Stimulated activated CD8-positive, alpha-beta memory T cell treated with anti-CD3 and anti-CD28 coated beads, Interleukin-12 subunit alpha, Interleukin-12 subunit beta, amount 100 ng/mL, for 24 hours (primary cell): ENCODE measurements at regions not wholly inside any gene's neighbourhood (a gene's known extent, or its start where the extent isn't known, plus 50 kb on each side); places are given as distances from the start of the nearest gene placed in this dataset.
"Not testable (repeated sequence)": the region's sequence is repeated elsewhere in the genome, so short reads cannot be mapped to it uniquely, and the experiment has no call there.

Experiments
- DNase-seq: peaks from one replicate; pipeline ENCODE4 v3.0.0-alpha.2; 2020; ENCODE audit errors: extremely low read depth

DNA sequence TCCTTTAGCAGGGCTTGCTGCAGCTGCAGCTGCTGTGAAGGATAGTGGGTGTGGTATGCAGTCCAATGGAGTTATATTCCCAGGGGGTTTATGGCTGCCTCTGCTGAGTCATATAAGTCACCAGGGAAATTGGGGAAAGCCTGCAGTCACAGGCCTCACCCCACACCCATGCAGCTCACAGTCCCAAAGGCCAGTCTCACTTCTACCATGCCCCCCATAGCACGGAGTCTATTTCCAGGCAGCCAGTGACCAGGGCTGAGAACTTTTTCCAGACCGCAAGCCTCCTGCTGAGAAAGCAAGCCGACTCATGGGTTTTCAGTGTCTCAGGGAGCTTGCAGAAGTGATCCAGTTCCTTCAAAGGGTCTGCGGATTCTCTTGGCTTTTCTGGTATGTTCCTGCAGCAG lies 322.4 kb upstream of the CLEC14A start:
- DNase-seq: no peak

- DNase-seq: no peak
These were observed 311.8 kb upstream of the CLEC14A start for GRCh38 chr14:38567703-38568102.

- DNase-seq: no peak
These were observed 305.8 kb upstream of the CLEC14A start for GRCh38 chr14:38561657-38562056.

DNA sequence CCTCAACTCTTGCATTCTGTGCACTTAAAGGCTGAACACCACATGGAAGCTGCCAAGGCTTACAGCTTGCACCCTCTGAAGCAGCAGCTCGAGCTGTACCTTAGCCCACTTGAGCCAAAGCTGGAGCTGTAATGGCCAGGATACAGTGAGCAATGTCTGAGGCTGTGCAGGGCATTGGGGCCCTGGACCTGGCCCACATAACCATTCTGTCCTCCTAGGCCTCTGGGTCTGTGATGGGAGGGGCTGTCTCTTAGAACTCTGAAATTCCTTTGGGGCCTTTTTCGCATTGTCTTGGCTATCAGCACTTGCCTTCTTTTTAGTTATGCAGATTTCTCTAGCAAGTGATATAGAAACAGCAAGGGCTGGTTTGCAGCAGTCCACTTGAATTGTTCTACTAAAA lies 303.8 kb upstream of the CLEC14A start:
- no peak for DNase-seq

DNA sequence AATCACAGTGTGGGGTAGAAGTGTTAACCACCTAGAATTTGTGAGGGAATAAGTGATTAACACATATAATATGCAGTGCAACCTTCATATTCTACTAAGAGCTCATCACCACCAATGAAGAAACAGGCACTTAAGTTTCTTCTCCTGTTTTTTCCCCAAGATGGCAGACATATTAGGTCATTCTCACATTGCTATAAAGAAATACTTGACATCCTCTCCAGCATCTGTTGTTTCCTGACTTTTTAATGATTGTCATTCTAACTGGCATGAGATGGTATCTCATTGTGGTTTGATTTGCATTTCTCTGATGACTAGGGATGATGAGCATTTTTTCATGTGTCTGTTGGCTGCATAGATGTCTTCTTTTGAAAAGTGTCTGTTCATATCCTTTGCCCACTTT lies 301.5 kb upstream of the CLEC14A start:
- not testable (repeated sequence) for DNase-seq

- DNase-seq: no peak
These were observed 300.4 kb upstream of the CLEC14A start for GRCh38 chr14:38556252-38556651.

DNA sequence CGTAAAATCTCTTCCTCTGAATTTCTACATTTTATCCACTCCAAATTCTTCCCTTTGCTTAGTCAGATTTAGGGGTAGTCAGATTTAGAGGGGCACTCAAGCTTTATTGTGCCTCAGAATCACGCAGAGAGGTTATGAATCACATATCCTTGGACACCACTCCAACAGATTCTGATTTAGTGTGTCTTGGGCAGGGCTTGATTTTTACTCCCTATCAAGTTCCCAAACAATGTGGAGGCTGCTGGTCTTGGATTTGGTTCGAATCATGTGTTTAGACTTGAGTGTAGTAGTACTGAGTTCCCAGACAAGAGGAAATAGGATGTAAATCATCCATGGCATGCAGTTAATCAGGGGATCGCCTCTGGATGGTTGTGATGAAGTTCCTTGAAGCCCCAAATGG lies 298.1 kb upstream of the CLEC14A start:
- no peak for DNase-seq

GRCh38 chr14:38553586-38553985 lies 297.7 kb upstream of the CLEC14A start:
- DNase-seq: no peak

DNA sequence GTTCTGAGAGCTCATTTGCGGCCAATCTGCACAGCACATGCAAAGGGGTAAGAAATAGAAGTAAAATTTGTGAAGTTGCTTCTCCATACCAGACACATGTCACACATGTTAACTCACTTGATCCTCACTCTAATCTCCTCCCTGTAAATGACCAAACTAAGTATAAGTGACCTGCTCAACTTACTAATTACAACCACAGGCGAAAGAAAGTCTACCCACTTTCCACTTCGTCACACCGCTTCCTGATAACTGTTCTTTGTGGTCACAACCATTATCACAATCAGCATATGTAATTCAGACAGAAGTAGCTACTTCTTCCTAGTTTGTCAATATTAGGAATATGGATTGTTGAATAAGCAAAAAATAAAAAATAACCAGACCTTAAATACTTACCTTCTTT lies 293.7 kb upstream of the CLEC14A start:
- DNase-seq: no peak

DNA sequence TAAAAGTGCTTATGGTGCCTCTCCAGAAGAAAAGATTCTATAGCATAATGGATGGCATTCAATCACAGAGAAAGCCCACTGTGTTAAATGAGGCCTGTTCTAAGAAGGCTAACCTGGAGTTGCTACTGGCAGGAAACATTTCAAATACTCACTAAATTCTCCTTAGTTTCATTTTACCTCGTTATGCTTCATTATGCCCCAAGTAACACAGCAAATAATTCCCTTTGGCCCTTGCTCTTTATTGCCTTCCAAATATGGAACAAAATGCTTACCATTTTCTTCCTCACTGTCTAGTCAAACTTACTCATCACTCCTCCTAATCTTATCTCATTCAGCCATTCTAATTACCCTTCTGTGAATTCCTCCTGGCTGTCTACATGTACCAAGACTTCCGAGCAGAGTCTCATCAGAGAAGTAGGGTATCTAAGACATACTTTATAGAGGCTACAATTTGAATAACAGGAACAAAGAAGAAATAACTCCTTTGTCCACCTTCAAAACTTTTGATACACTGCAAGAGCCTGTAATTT lies 292.1 kb upstream of the CLEC14A start:
- DNase-seq: no peak

- no peak for DNase-seq
These were observed 291.1 kb upstream of the CLEC14A start for GRCh38 chr14:38546932-38547551.

GRCh38 chr14:38544776-38545175 lies 288.9 kb upstream of the CLEC14A start:
- no peak for DNase-seq

GRCh38 chr14:38543851-38544250 lies 288.0 kb upstream of the CLEC14A start:
- DNase-seq: not testable (repeated sequence)

DNA sequence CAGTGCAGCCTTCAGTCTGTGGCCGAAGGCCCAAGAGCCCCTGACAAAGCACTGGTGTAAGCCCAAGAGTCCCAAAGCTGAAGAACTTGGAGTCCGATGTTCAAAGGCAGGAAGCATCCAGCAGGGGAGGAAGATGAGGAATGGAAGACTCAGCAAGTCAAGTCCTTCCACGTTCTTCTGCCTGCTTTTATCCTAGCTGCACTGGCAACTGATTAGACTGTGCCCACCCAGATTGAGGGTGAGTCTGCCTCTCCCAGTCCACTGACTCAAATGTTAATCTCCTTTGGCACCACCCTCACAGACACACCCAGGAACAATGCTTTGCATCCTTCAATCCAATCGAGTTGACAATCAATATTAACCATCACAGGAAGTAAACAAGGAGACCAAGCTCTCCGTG lies 282.2 kb upstream of the CLEC14A start:
- DNase-seq: not testable (repeated sequence)

DNA sequence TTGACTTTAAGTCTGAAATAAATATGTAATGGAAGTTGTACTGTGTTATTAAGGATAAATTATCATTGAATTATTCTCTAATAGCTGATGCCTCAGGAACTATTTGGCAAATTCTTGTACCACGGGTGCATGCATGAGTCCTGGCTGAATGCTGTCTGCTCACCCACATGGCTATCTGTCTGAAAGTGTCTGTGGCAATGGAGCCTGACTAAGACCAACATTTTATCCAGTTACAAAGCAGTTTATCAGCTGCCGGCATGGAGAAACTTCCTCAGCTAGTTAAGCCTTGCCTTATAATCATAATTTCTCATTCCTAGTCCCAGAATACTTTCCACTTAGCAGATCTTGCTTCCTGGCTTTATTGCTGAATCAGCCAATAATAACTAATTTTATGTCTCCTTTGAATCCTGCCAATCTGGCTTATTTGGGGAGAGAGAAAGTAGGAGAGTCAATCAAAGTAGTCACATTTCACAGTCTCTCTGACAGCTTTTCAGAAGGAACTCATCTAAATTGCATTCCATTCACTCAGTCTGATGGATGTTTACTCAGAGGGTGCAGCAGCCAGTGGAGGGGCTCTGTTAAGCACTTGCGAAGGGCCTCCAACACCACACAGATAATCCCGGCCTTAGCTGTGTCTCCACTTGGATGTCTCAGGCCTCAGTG lies 280.6 kb upstream of the CLEC14A start:
- DNase-seq: no peak

- no peak for DNase-seq
These were observed 272.7 kb upstream of the CLEC14A start for GRCh38 chr14:38528582-38528981.

DNA sequence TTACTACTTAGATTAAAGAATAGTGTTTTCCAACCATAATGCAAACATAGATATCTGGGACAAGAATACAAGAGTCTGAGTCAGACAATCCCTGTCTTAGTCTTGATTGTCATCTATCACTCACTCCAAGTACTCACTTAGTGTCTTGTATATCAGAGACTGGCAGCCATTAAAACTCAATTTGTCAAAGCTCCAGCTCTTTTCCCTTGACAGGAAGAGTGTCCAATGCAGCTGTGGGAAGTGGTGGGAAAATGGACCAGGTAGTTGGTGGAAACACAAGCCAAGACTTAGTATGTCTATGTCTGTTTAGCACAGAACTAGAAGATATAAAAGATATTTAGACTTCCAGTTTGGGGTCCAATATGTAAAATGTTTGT lies 271.6 kb upstream of the CLEC14A start:
- no peak for DNase-seq

DNA sequence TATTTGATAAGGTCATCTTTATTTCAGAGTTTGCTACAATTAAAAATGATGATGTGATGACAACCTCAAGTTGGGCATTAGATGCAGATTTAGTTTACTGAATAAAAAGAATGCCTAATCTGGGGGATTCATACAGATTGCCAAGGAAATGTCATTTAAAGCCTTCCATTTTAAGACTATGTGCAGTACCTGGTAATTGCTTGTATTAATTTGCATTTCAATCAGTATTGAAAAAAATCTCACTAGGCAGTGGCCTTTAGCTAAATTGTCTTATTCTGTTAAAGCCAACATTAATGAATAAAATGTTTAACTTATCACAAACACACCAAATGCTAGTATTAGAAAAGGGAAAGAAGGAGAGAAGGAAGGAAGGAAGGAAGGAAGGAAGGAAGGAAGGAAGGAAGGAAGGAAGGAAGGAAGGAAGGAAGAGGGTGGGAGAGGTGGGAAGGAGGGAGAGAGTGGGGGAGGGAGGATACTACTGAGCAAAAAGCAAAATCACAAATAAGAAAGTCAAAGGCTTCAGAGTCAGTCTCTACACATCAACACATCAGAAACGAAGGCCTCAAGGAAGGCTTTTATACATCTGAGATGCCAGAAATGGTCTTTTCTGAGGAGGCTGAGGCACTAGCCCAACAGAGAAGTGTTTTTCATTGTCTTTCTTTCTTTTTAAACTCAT lies 271.1 kb upstream of the CLEC14A start:
- DNase-seq: no peak

DNA sequence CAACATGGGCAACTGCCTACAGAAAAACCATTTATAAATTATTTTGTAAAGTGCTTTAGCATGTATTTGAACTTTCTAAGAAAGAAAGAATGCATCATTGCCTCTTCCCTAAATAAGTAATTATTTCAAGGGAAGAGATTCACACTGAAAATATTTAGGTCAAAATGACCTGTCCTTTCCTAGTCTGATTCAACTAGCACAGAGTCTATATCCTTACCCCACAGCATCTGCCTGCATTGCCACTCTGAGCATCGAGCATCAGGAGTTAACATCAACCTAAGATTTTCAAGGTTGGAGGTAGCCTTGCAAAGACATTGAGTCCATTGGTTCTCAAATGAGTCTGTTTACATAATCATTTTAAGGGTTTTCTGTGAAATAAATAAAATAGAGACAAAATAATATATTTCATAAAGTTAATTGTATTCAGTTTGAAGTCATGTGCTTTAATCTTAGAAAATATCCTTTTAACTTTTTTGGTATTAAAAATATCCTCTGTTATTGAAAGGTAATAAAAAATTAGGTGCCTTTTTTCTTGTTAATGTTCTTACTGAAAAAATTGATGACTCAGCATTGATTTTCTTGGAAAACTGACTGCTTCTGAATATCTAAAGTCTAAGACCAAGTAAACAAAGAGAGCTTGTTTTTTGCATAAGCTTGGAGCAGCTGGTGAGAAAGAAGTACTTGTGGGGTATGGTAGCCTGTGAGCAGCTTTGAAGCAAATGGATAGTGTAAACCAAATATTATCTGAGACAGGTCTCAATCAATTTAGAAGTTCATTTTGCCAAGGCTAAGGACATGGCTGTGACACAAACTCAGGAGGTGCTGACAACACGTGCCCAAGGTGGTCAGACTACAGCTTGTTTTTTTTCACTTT lies 269.0 kb upstream of the CLEC14A start:
- DNase-seq: no peak

GRCh38 chr14:38522724-38523123 lies 266.8 kb upstream of the CLEC14A start:
- no peak for DNase-seq

DNA sequence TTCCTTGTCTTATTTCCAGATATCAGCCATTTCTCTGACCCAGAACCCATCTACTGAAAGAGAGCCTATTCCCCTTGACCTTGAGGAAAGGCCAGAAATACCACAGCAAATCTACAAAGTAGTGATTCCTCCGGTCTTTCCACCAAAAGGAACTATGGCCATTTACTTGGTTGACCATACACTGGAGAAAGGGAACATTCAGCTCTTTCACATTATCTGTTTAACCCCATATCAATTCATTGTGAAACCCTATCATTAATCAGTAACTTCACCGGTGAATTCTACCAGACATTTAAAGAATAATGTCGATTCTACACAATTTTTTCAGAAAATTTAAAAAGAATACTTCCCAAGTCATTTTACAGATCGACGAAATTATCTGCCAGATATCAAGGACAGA lies 265.7 kb upstream of the CLEC14A start:
- no peak for DNase-seq

DNA sequence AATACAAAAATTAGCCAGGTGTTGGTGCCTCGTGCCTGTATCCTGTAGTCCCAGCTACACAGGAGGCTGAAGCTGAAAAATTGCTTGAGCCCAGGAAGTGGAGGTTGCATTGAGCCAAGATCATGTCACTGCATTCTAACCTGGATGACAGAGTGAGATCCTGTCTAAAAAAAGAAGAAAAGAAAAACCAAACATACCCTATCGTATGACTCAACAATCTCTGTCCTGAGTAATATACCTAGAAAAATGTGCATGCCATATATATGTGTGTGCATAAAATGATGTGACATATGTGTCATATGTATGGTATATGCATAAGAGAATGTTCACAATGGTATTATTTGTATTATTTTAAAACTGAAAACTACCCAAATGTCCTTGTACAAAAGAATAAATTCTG lies 261.5 kb upstream of the CLEC14A start:
- DNase-seq: no peak
